Liver (tissue), 8 donors: ENCODE measurements at regions not wholly inside any gene's neighbourhood (a gene's known extent, or its start where the extent isn't known, plus 50 kb on each side); places are given as distances from the start of the nearest gene placed in this dataset.

Experiments
- DNase-seq: peaks from one replicate; pipeline ENCODE4 v3.0.0-alpha.2; 2017; ENCODE audit warnings: low spot score
- H3K27ac ChIP-seq, 2 donors: one replicate each; pipeline ENCODE4 v1.7.0; 2013; ENCODE audit warnings: inconsistent platforms in 2 of 2, low read length in 2 of 2, control low read depth in 1 of 2, low read depth in 1 of 2, mild to moderate bottlenecking in 1 of 2
- H3K27me3 ChIP-seq, 4 donors: one replicate each; pipeline versions ENCODE4 v1.6.1 to v1.7.0; 2013; ENCODE audit warnings: low read length in 3 of 4, inconsistent platforms in 1 of 4, mild to moderate bottlenecking in 1 of 4, moderate library complexity in 1 of 4; ENCODE audit not compliant: control insufficient read depth in 4 of 4, insufficient read depth in 4 of 4
- H3K36me3 ChIP-seq, 4 donors: one replicate each; pipeline versions ENCODE4 v1.6.1 to v1.7.0; 2013; ENCODE audit warnings: low read length in 3 of 4, mild to moderate bottlenecking in 3 of 4, low read depth in 1 of 4, moderate library complexity in 1 of 4; ENCODE audit not compliant: control insufficient read depth in 4 of 4, insufficient read depth in 3 of 4
- H3K4me1 ChIP-seq, 4 donors: one replicate each; pipeline versions ENCODE4 v1.6.1 to v1.7.0; 2013; ENCODE audit warnings: low read length in 3 of 4, mild to moderate bottlenecking in 3 of 4, moderate library complexity in 1 of 4; ENCODE audit not compliant: control insufficient read depth in 4 of 4, insufficient read depth in 4 of 4
- H3K4me3 ChIP-seq, 3 donors: one replicate each; pipeline versions ENCODE4 v1.6.1 to v1.7.0; 2013; ENCODE audit warnings: low read length in 3 of 3, control low read depth in 1 of 3, low read depth in 1 of 3, mild to moderate bottlenecking in 1 of 3
- H3K9ac ChIP-seq, 2 donors: one replicate each; pipeline ENCODE4 v1.7.0; 2013; ENCODE audit warnings: low read length in 2 of 2, mild to moderate bottlenecking in 2 of 2, moderate library complexity in 2 of 2, control low read depth in 1 of 2, low read depth in 1 of 2
- H3K9me3 ChIP-seq, 4 donors: one replicate each; pipeline versions ENCODE4 v1.6.1 to v1.7.0; 2013; ENCODE audit warnings: low read length in 3 of 4; ENCODE audit not compliant: control insufficient read depth in 4 of 4
- CTCF ChIP-seq: fragments of 150-350 bp; IDR thresholded peaks from 2 replicates; pipeline ENCODE4 v1.5.1; 2017; ENCODE audit warnings: improper control_type of control experiment, low read depth, low read length; ENCODE audit not compliant: missing input control
- FOXA1 ChIP-seq: IDR thresholded peaks from 2 replicates; pipeline ENCODE4 v1.6.1; 2016; ENCODE audit warnings: antibody characterized with exemption
- FOXA2 ChIP-seq: IDR thresholded peaks from 2 replicates; pipeline ENCODE4 v1.6.1; 2016; ENCODE audit warnings: antibody characterized with exemption
- GABPA ChIP-seq, 2 donors: IDR thresholded peaks in 1 of 2; conservative IDR thresholded peaks in 1 of 2; 2 replicates each; pipeline ENCODE4 v1.6.1; 2016; ENCODE audit warnings: antibody characterized with exemption in 2 of 2, mild to moderate bottlenecking in 1 of 2, moderate library complexity in 1 of 2
- HNF4A ChIP-seq, 2 donors: conservative IDR thresholded peaks; 2 replicates each; pipeline ENCODE4 v1.6.1; 2016; ENCODE audit warnings: antibody characterized with exemption in 2 of 2, mild to moderate bottlenecking in 2 of 2
- HNF4G ChIP-seq: IDR thresholded peaks from 2 replicates; pipeline ENCODE4 v1.6.1; 2016; ENCODE audit warnings: antibody characterized with exemption
- JUND ChIP-seq, 2 donors: IDR thresholded peaks; 2 replicates each; pipeline ENCODE4 v1.6.1; 2016; ENCODE audit warnings: antibody characterized with exemption in 2 of 2
- MAX ChIP-seq: IDR thresholded peaks from 2 replicates; pipeline ENCODE4 v1.6.1; 2016; ENCODE audit warnings: antibody characterized with exemption
- NR2F2 ChIP-seq: IDR thresholded peaks from 2 replicates; pipeline ENCODE4 v1.6.1; 2016; ENCODE audit warnings: antibody characterized with exemption
- RAD21 ChIP-seq, 2 donors: IDR thresholded peaks; 2 replicates each; pipeline ENCODE4 v1.6.1; 2016; ENCODE audit warnings: antibody characterized with exemption in 2 of 2, mild to moderate bottlenecking in 2 of 2
- REST ChIP-seq: IDR thresholded peaks from 2 replicates; pipeline ENCODE4 v1.6.1; 2016; ENCODE audit warnings: antibody characterized with exemption, mild to moderate bottlenecking
- RXRA ChIP-seq, 2 donors: IDR thresholded peaks; 2 replicates each; pipeline ENCODE4 v1.6.1; 2017 to 2018; ENCODE audit warnings: antibody characterized with exemption in 2 of 2, mild to moderate bottlenecking in 1 of 2
- SP1 ChIP-seq: IDR thresholded peaks from 2 replicates; pipeline ENCODE4 v1.6.1; 2018; ENCODE audit warnings: antibody characterized with exemption, mild to moderate bottlenecking
- TAF1 ChIP-seq: conservative IDR thresholded peaks from 2 replicates; pipeline ENCODE4 v1.6.1; 2016; ENCODE audit warnings: antibody characterized with exemption, mild to moderate bottlenecking
- YY1 ChIP-seq: IDR thresholded peaks from 2 replicates; pipeline ENCODE4 v1.6.1; 2016; ENCODE audit warnings: antibody characterized with exemption, mild to moderate bottlenecking
- ZBTB33 ChIP-seq: IDR thresholded peaks from 2 replicates; pipeline ENCODE4 v1.6.1; 2016; ENCODE audit warnings: antibody characterized with exemption
- WGBS: extraction: QIAGEN DNeasy Blood & Tissue Kit; methylation state at CpG from one replicate; pipeline ENCODE4 v1.1.7; 2013; 5-methylcytosine and 5-hydroxymethylcytosine counted together
- donor health status: healthy.
- donor health status: healthy.
- donor health status: healthy.
- donor health status: healthy.
- donor health status: healthy.

GRCh38 chr2:173791502-173791901, 173.7 kb downstream of the SP3 start:
- Histone ChIP-seq H3K4me1 (no peaks in the 10 kb centered on the region), H3K4me3 (no peak overlapping the region), H3K27me3 (peaks cover 0 to 3% (median under 1%) of the 10 kb centered on the region in 4 donors), H3K9me3 (no peaks in the 10 kb centered on the region), H3K27ac (no peak overlapping the region), H3K9ac (no peak overlapping the region), H3K36me3 (no peaks in the 10 kb centered on the region)
- no peak for DNase-seq
- TF ChIP-seq RXRA (IDR thresholded peaks at IDR 0.05): no peak
- no peak for TF ChIP-seq JUND (IDR thresholded peaks at IDR 0.05)
- no peak for TF ChIP-seq ZBTB33
- no peak for TF ChIP-seq FOXA1
- no peak for TF ChIP-seq YY1
- TF ChIP-seq CTCF: no peak
- no peak for TF ChIP-seq GABPA (IDR thresholded peaks at IDR 0.05 in 1 of 2, conservative IDR thresholded peaks at IDR 0.05 in 1 of 2)
- no peak for TF ChIP-seq HNF4A (conservative IDR thresholded peaks at IDR 0.05)
- no peak for TF ChIP-seq MAX
- TF ChIP-seq TAF1: no peak
- TF ChIP-seq RAD21 (IDR thresholded peaks at IDR 0.05): no peak
- TF ChIP-seq SP1: no peak
- TF ChIP-seq NR2F2: no peak
- no peak for TF ChIP-seq HNF4G
- WGBS: 61% methylated on average over 7 of the region's 7 CpGs

GRCh38 chr2:173792166-173792565, 173.0 kb downstream of the SP3 start:
- no peaks in the 10 kb centered on the region for H3K36me3 ChIP-seq
- no peak overlapping the region for H3K27ac ChIP-seq
- DNase-seq: no peak
- H3K4me3 ChIP-seq: no peak overlapping the region
- no peak for TF ChIP-seq RXRA (IDR thresholded peaks at IDR 0.05)
- TF ChIP-seq FOXA2: no peak
- TF ChIP-seq FOXA1: no peak
- TF ChIP-seq REST: no peak
- H3K9ac ChIP-seq: no peak overlapping the region
- 66% methylated on average over 7 of the region's 7 CpGs for WGBS
- H3K9me3 ChIP-seq: no peaks in the 10 kb centered on the region
- H3K4me1 ChIP-seq: no peaks in the 10 kb centered on the region
- H3K27me3 ChIP-seq: peaks cover 0 to 3% (median under 1%) of the 10 kb centered on the region in 4 donors
